DND-41 (cell line): ENCODE measurements at regions not wholly inside any gene's neighbourhood (a gene's known extent, or its start where the extent isn't known, plus 50 kb on each side); places are given as distances from the start of the nearest gene placed in this dataset.

Source experiments
- ATAC-seq: fragments of 200-7000 bp; cut with Tn5 transposase; 3 replicates; pipeline ENCODE4 v1.9.1; 2021; ENCODE audit warnings: low read depth; ENCODE audit not compliant: insufficient read depth
- DNase-seq: peaks from one replicate; pipeline ENCODE4 v3.0.0-alpha.2; 2020
- H2AFZ ChIP-seq: 2 replicates; pipeline ENCODE4 v1.6.0; 2012; ENCODE audit warnings: low read depth, low read length
- H3K27ac ChIP-seq: 2 replicates; pipeline ENCODE4 v1.5.1; 2012; ENCODE audit warnings: low read length, inconsistent platforms
- H3K27me3 ChIP-seq: fragments of 200-600 bp; sonication (generic); 2 replicates; pipeline ENCODE4 v1.6.0; 2012; ENCODE audit warnings: low read length, mild to moderate bottlenecking, inconsistent platforms; ENCODE audit not compliant: insufficient read depth, poor library complexity
- H3K36me3 ChIP-seq: 2 replicates; pipeline ENCODE4 v1.5.1; 2012; ENCODE audit warnings: low read length, inconsistent platforms; ENCODE audit not compliant: insufficient read depth
- H3K4me1 ChIP-seq: 2 replicates; pipeline ENCODE4 v1.5.1; 2012; ENCODE audit warnings: mild to moderate bottlenecking, low read length; ENCODE audit not compliant: insufficient read depth
- H3K4me2 ChIP-seq: 2 replicates; pipeline ENCODE4 v1.6.0; 2012; ENCODE audit warnings: mild to moderate bottlenecking, moderate library complexity, low read length, inconsistent platforms; ENCODE audit not compliant: insufficient read depth
- H3K4me3 ChIP-seq, 2 experiments: fragments of 200-600 bp in 1 of 2; shearing (Covaris generic) in 1 of 2; 2 replicates each; pipeline ENCODE4 v1.5.1; 2012 to 2016; ENCODE audit warnings: inconsistent platforms in 2 of 2, low read length in 2 of 2, mild to moderate bottlenecking in 2 of 2, low read depth in 1 of 2, moderate library complexity in 1 of 2
- H3K79me2 ChIP-seq: 2 replicates; pipeline ENCODE4 v1.6.0; 2012; ENCODE audit warnings: low read length, inconsistent platforms; ENCODE audit not compliant: insufficient read depth
- H3K9ac ChIP-seq: 2 replicates; pipeline ENCODE4 v1.6.0; 2012; ENCODE audit warnings: low read depth, mild to moderate bottlenecking, inconsistent platforms, low read length, moderate library complexity
- H3K9me3 ChIP-seq: 2 replicates; pipeline ENCODE4 v1.5.1; 2012; ENCODE audit warnings: low read length, moderate library complexity, mild to moderate bottlenecking, inconsistent platforms; ENCODE audit not compliant: insufficient read depth, severe bottlenecking
- H4K20me1 ChIP-seq: 2 replicates; pipeline ENCODE4 v1.6.0; 2012; ENCODE audit warnings: low read length; ENCODE audit not compliant: insufficient read depth
- EZH2 ChIP-seq: IDR thresholded peaks from 3 replicates; pipeline ENCODE4 v1.6.1; 2012; ENCODE audit warnings: borderline replicate concordance, low read depth, mild to moderate bottlenecking, moderate library complexity, low read length, inconsistent platforms; ENCODE audit not compliant: severe bottlenecking
- TF ChIP-seq, protein P1 (sequence below): IDR thresholded peaks from 2 replicates; pipeline ENCODE4 v1.5.1; 2012; ENCODE audit warnings: borderline replicate concordance, low read length, moderate library complexity, mild to moderate bottlenecking; ENCODE audit not compliant: poor library complexity, severe bottlenecking; ENCODE audit errors: extremely low read depth

DNA sequence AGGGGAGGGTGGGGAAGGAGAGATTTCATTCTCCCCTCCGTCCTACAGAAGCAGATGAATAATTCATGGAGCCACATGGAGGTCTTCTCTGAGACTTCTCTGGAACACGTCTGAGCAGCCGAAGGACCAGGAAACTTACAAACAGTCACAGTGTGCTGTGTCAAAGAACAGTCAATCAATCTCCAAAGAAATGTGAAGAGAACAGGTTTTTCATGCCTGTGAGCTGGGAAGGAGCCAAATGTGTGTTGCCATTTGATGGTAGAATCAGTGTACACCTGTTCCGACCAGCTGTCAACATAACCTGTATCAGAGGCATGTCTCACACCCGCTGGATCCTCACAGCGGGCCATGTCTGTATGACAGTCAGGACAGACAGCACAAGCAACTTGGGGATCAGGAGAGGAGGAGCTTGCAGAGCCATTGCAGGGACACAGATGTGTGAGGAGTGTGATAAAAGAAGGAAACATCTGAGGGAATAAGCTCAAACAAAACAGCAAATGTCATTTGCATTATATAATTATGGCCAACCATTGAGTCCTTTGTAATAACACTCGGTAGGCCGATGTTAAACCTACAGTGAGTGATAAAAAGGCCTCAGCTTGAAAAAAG, 298.5 kb downstream of the EN1 start:
- Histone ChIP-seq H3K9me3 (no peaks in the 10 kb centered on the region), H3K27me3 (no peaks in the 10 kb centered on the region), H3K79me2 (no peaks in the 10 kb centered on the region), H3K4me2 (no peak overlapping the region), H3K36me3 (no peaks in the 10 kb centered on the region), H3K4me1 (no peaks in the 10 kb centered on the region), H3K27ac (no peak overlapping the region), H2AFZ (no peak overlapping the region), H3K9ac (no peak overlapping the region), H4K20me1 (no peaks in the 10 kb centered on the region), H3K4me3 (no peak overlapping the region)
- DNase-seq, result no peak
- TF ChIP-seq, protein P1, sequence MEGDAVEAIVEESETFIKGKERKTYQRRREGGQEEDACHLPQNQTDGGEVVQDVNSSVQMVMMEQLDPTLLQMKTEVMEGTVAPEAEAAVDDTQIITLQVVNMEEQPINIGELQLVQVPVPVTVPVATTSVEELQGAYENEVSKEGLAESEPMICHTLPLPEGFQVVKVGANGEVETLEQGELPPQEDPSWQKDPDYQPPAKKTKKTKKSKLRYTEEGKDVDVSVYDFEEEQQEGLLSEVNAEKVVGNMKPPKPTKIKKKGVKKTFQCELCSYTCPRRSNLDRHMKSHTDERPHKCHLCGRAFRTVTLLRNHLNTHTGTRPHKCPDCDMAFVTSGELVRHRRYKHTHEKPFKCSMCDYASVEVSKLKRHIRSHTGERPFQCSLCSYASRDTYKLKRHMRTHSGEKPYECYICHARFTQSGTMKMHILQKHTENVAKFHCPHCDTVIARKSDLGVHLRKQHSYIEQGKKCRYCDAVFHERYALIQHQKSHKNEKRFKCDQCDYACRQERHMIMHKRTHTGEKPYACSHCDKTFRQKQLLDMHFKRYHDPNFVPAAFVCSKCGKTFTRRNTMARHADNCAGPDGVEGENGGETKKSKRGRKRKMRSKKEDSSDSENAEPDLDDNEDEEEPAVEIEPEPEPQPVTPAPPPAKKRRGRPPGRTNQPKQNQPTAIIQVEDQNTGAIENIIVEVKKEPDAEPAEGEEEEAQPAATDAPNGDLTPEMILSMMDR, result no peak
- TF ChIP-seq EZH2, result no peak
- no peak for ATAC-seq

DNA sequence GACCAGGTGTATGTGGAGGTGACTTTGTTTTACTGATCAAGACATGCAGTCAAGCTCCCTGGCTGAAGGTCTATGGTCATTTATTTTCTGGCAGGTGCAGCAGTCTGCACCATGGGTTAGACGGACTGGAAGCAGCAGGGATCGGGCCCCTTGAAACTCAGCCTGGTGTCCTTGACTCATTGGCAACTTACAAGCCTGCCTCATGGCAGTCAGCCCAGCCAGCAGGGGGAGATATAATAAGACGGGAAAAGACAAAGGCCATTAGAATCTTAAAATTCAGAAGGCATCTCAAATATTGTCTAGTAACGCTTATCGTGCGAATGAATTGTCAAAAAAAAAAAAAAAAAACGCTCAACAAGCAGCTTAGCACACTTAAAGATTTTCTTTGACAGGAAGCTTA, 308.2 kb downstream of the EN1 start:
- no peak overlapping the region for H3K9ac ChIP-seq
- no peak overlapping the region for H3K4me2 ChIP-seq
- no peaks in the 10 kb centered on the region for H3K79me2 ChIP-seq
- H4K20me1 ChIP-seq, result no peaks in the 10 kb centered on the region
- no peak for TF ChIP-seq EZH2
- TF ChIP-seq, protein P1, result peak; percentile 36
- no peak for ATAC-seq
- H3K27me3 ChIP-seq, result no peaks in the 10 kb centered on the region
- H3K4me1 ChIP-seq, result no peaks in the 10 kb centered on the region
- no peaks in the 10 kb centered on the region for H3K36me3 ChIP-seq
- H2AFZ ChIP-seq, result no peak overlapping the region
- H3K4me3 ChIP-seq, result no peak overlapping the region
- no peak for DNase-seq
- no peaks in the 10 kb centered on the region for H3K9me3 ChIP-seq
- no peak overlapping the region for H3K27ac ChIP-seq

DNA sequence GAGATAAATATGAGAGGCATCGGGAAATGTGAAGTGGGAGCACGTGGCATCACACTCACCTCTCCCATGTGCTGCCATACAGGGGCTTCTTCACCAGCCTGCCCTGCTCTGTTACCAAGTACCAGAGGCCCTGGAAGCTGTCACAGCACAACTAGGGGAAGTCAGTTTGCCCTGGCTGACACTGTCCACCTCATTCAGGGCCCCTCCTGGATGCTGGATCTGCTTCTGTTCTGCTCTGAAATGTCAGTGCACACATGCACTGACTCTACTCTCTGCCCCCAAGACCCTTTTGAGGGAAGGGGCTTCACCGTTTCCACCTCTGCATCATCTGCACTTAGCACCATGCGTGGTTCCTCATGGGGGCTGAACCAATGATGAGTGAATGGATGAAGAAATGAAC, 311.1 kb downstream of the EN1 start:
- H3K27ac ChIP-seq, result no peak overlapping the region
- H3K4me3 ChIP-seq, result no peak overlapping the region
- no peak overlapping the region for H3K9ac ChIP-seq
- no peaks in the 10 kb centered on the region for H3K27me3 ChIP-seq
- H3K4me1 ChIP-seq, result no peaks in the 10 kb centered on the region
- no peak overlapping the region for H3K4me2 ChIP-seq
- no peaks in the 10 kb centered on the region for H3K79me2 ChIP-seq
- ATAC-seq (no peak), DNase-seq (no peak)
- H2AFZ ChIP-seq, result no peak overlapping the region
- H3K36me3 ChIP-seq, result no peaks in the 10 kb centered on the region
- no peaks in the 10 kb centered on the region for H3K9me3 ChIP-seq
- no peak for TF ChIP-seq EZH2
- TF ChIP-seq, protein P1, result no peak
- no peaks in the 10 kb centered on the region for H4K20me1 ChIP-seq

DNA sequence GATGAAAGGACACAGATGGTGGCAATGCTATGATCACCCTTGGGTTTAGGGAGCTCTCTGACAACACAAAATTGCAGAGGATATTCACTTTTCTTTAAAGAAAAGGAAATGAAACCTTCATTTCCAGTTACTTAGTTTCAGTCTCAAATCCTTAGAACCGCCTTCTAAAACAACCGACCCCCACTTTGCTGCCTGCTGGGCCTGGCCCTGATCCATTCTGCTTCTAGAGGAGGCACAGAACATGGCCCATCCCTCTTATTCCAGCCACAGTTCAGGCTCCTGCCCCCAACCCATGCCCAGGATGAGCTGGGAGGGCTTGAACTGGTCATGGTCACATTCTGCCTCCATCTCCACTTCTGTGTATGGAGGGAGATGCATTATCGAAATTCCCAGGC, 311.6 kb downstream of the EN1 start:
- H3K27ac ChIP-seq, result no peak overlapping the region
- ATAC-seq, result no peak

More for the DNA sequence above, 311.6 kb downstream of the EN1 start:
- Histone ChIP-seq H2AFZ (no peak overlapping the region), H3K4me3 (no peak overlapping the region), H4K20me1 (no peaks in the 10 kb centered on the region), H3K9ac (no peak overlapping the region), H3K36me3 (no peaks in the 10 kb centered on the region), H3K27me3 (no peaks in the 10 kb centered on the region), H3K4me1 (no peaks in the 10 kb centered on the region), H3K4me2 (no peak overlapping the region), H3K9me3 (no peaks in the 10 kb centered on the region), H3K79me2 (no peaks in the 10 kb centered on the region)
- no peak for DNase-seq
- no peak for TF ChIP-seq EZH2
- TF ChIP-seq, protein P1, result no peak
